LNCaP clone FGC (cell line): ENCODE measurements at regions not wholly inside any gene's neighbourhood (a gene's known extent, or its start where the extent isn't known, plus 50 kb on each side); places are given as distances from the start of the nearest gene placed in this dataset.

Experiments used
- DNase-seq: peaks from one replicate; pipeline ENCODE4 v3.0.0-alpha.2; 2011; ENCODE audit warnings: low read depth
- H3K4me3 ChIP-seq: 2 replicates; pipeline ENCODE4 v1.5.1; 2011; ENCODE audit warnings: mild to moderate bottlenecking, low read depth, low read length, control low read depth
- TF ChIP-seq, protein P1 (sequence below): IDR thresholded peaks from 2 replicates; pipeline ENCODE4 v1.5.1; 2012; ENCODE audit warnings: mild to moderate bottlenecking; ENCODE audit not compliant: control insufficient read depth, insufficient read depth; ENCODE audit errors: extremely low read depth

DNA sequence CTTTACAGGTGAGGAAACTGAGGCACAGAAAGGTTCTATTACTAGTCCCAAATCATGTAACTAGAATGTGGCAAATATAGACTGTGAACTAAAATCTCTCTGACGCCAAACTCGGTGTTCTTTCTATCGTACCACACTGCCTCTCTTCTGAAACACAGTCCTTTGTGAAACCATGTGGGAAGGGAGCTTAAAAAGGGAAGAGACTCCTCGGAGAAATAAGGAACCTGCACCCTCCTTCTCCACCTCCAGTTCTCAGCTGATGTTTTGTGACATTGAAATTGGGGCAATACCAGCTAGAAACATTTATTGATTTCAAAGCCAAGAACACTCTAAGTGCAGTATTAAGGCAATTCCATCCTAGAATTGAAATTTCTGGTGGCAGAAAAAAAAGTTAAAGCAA, 76.4 kb upstream of the DRD2 start:
- TF ChIP-seq, protein P1, sequence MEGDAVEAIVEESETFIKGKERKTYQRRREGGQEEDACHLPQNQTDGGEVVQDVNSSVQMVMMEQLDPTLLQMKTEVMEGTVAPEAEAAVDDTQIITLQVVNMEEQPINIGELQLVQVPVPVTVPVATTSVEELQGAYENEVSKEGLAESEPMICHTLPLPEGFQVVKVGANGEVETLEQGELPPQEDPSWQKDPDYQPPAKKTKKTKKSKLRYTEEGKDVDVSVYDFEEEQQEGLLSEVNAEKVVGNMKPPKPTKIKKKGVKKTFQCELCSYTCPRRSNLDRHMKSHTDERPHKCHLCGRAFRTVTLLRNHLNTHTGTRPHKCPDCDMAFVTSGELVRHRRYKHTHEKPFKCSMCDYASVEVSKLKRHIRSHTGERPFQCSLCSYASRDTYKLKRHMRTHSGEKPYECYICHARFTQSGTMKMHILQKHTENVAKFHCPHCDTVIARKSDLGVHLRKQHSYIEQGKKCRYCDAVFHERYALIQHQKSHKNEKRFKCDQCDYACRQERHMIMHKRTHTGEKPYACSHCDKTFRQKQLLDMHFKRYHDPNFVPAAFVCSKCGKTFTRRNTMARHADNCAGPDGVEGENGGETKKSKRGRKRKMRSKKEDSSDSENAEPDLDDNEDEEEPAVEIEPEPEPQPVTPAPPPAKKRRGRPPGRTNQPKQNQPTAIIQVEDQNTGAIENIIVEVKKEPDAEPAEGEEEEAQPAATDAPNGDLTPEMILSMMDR: no peak
- no peak overlapping the region for H3K4me3 ChIP-seq

DNA sequence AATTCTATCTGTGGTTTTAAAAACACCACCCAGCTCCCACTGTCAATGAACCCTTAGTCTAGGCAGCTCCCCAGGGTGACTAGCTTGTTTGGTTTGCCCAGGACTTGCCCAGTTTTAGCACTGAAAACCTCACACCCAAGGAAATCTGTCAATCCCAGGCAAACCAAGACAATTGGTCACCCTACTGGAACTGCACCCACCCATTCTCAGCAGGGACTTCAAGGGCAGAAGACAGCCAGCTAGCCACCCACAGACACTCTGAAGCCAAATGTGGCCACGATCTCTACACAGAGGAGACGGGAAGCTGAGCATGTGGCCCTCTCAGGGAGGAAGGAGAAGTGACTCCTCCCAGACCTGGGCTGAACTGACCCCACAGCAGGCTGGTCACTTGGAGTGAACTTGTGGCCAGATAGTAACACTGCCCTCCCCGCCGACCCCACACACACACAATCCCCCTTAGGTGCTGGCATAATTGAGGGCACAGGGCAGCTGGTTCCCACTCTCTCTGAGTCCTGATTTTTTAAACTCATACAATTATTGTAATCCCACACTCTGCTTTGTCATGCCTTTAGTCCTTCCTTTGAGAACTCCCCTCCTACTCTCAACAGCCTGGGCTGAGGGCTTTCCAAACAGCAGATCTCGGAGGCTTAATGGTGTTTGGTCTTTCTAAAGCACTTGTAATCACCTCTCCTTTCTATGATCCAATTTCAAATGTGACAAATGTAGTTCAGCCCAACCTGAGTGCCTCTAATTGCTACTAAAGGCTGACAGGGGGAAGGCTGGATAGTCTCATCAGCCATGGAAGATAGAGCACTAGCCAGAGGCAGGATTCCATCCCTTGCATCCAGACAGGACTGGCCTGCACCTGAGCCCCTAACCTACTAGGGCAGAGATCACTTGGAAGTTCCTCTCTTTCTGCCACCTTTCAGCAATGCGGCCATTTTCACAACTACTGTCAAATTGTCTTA, 74.7 kb upstream of the DRD2 start:
- H3K4me3 ChIP-seq: no peak overlapping the region
- DNase-seq: no peak
- TF ChIP-seq, protein P1: no peak

More for the DNA sequence above, 76.4 kb upstream of the DRD2 start:
- DNase-seq: no peak

DNA sequence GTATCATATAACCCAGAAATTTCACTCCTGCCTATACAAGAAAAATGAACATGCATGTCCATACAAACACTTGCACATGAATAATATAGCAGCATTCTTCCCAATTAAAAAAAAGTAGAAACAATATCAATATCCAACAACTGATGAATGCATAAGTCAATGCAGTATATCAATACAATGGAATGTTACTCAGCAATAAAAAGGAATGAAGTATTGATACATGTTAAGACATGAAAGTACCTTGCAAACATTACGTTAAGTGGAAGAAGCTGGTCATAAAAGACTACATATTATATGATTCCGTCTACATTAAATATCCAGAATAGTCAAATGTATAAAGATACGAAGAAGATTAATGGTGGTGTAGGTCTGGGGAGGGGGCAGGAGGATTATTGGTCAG, 73.9 kb upstream of the DRD2 start:
- DNase-seq: no peak
- H3K4me3 ChIP-seq: no peak overlapping the region
- TF ChIP-seq, protein P1: no peak

DNA sequence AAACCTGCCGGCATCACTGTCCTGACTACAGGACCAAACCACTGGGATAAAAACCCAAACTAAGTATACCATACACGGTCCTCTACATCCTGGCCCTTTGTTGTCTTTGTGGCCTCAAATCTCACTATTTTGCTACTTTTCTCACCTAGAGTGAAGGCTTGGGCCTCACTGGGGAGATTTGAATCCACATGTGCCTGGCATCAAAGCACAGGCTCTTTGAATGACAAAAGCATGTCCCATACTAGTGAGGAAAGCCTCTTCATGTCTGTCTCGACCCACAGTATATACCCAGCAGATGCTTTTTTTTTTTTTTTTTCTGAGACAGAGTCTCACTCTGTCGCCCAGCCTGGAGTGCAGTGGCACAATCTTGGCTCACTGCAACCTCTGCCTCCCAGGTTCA, 72.5 kb upstream of the DRD2 start:
- no peak overlapping the region for H3K4me3 ChIP-seq
- TF ChIP-seq, protein P1: no peak
- no peak for DNase-seq

DNA sequence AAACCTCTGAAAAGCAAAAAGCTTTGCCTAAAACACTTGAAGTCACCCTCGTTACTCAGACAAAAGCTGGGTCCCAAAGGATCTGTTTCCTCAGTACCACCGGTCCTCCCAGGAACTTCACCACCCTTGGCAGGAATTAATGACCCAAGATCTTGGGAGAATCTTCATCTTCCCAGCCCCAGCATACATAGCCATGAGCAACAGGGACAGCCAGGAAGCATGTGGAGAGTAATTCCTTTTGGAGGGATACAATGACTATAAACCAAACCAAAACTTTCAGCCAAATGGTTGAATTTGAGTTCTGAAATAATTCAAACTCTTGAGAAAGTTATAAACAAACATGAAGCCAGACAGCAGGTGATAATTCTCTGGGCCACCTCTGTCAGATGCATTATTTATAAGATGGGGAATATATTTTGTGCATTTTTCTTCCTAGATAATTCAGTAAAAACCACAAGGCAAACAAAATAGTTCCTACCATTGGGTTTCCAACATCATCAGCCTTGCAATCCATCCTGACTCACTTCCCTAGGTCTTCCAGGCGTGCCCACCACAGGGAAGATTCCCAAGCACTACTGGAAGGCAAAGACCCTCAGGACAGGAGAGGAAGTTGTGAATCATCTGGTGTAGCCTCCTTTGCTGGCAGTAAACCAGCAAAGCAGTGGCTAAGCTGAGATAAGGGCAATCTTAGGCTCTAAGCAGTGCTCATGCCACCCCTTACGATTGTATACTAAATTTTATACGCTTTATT, 71.7 kb upstream of the DRD2 start:
- DNase-seq: no peak
- H3K4me3 ChIP-seq: no peak overlapping the region
- TF ChIP-seq, protein P1: no peak

DNA sequence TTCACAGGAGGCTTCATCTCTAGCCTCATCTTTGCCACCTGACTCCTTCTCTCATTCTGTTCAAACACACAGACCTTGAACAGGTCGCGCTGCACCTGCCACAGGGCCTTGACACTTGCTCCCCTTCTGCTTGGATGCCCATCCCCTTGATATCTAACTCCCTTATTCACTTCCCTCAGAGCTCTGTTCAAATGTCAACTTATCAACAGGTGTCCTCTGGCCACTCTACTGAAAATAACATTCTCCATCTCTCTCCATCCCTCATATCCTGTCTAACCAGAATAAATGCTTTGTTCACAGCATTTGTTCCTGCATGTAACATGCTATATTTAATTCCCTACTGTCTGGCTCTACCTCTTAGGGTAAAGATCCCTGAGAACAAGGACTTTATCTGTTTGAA, 67.2 kb upstream of the DRD2 start:
- no peak overlapping the region for H3K4me3 ChIP-seq
- no peak for DNase-seq
- TF ChIP-seq, protein P1: no peak
